IMR-90 (cell line): ENCODE measurements at regions not wholly inside any gene's neighbourhood (a gene's known extent, or its start where the extent isn't known, plus 50 kb on each side); places are given as distances from the start of the nearest gene placed in this dataset.

Source experiments
- ATAC-seq: fragments of 200-7000 bp; cut with Tn5 transposase; 2 replicates; pipeline ENCODE4 v1.9.1; 2020; ENCODE audit warnings: low read depth, mild to moderate bottlenecking, moderate library complexity
- BruUV-seq: library from RNA; stranded (reverse); fragments of 400-500 nt; replicated peaks from 2 replicates; lab custom pipeline; 2021; lab: Mats Ljungman, UMichigan
- CTCF ChIA-PET: fragments of 300-600 bp; formaldehyde crosslinking; extraction: SDS; loops from one replicate; lab custom pipeline; 2021; ENCODE audit warnings: antibody characterized with exemption; lab: Yijun Ruan, JAX
- POLR2A ChIA-PET: fragments of 300-600 bp; sonication (Branson Sonifier 250); formaldehyde crosslinking; loops from one replicate; lab custom pipeline; 2022; ENCODE audit warnings: antibody characterized with exemption; ENCODE audit not compliant: unreplicated experiment; lab: Charles Lee
- DNase-seq: peaks from one replicate; pipeline ENCODE4 v3.0.0; 2013
- H2AFZ ChIP-seq: replicated peaks from 2 replicates; pipeline ENCODE3; 2013; ENCODE audit warnings: low read length, mild to moderate bottlenecking; ENCODE audit not compliant: poor library complexity
- H2AK5ac ChIP-seq: 2 replicates; pipeline ENCODE4 v1.6.1; 2013; ENCODE audit warnings: low read depth, low read length, inconsistent platforms
- H2AK9ac ChIP-seq: replicated peaks from 2 replicates; pipeline ENCODE3; 2013; ENCODE audit warnings: mild to moderate bottlenecking, low read depth, low read length, moderate library complexity; ENCODE audit not compliant: poor library complexity
- H2BK120ac ChIP-seq: 2 replicates; pipeline ENCODE4 v1.6.1; 2013; ENCODE audit warnings: low read depth, low read length, inconsistent platforms
- H2BK15ac ChIP-seq: 3 replicates; pipeline ENCODE4 v1.6.1; 2013; ENCODE audit warnings: low read depth, low read length, inconsistent platforms
- H2BK20ac ChIP-seq: 2 replicates; pipeline ENCODE4 v1.6.1; 2013; ENCODE audit warnings: low read depth, mild to moderate bottlenecking, inconsistent platforms, low read length, moderate library complexity
- H2BK5ac ChIP-seq: 2 replicates; pipeline ENCODE4 v1.6.1; 2013; ENCODE audit warnings: mild to moderate bottlenecking, low read depth, low read length, inconsistent platforms; ENCODE audit not compliant: poor library complexity, severe bottlenecking
- H3K14ac ChIP-seq: replicated peaks from 2 replicates; pipeline ENCODE4 v1.6.1; 2013; ENCODE audit warnings: low read depth, low read length, inconsistent platforms
- H3K18ac ChIP-seq: 2 replicates; pipeline ENCODE4 v1.6.1; 2013; ENCODE audit warnings: low read depth, low read length, control low read depth
- H3K23ac ChIP-seq: 2 replicates; pipeline ENCODE4 v1.6.1; 2013; ENCODE audit warnings: low read depth, low read length, inconsistent platforms
- H3K27ac ChIP-seq: 2 replicates; pipeline ENCODE4 v1.5.1; 2013; ENCODE audit warnings: mild to moderate bottlenecking, control low read depth, low read length; ENCODE audit not compliant: insufficient read depth
- H3K27me3 ChIP-seq: 2 replicates; pipeline ENCODE4 v1.6.1; 2013; ENCODE audit warnings: low read length; ENCODE audit not compliant: control insufficient read depth, insufficient read depth
- H3K36me3 ChIP-seq: 2 replicates; pipeline ENCODE4 v1.6.1; 2013; ENCODE audit warnings: low read length, mixed read lengths; ENCODE audit not compliant: control insufficient read depth, insufficient read depth
- H3K4ac ChIP-seq: 2 replicates; pipeline ENCODE4 v1.6.1; 2013; ENCODE audit warnings: low read depth, low read length, inconsistent platforms
- H3K4me1 ChIP-seq: 2 replicates; pipeline ENCODE4 v1.6.1; 2013; ENCODE audit warnings: low read length, mixed read lengths; ENCODE audit not compliant: control insufficient read depth, insufficient read depth
- H3K4me2 ChIP-seq: 2 replicates; pipeline ENCODE4 v1.6.1; 2013; ENCODE audit warnings: low read depth, mild to moderate bottlenecking, control low read depth, low read length, moderate library complexity
- H3K4me3 ChIP-seq: 2 replicates; pipeline ENCODE4 v1.5.1; 2013; ENCODE audit warnings: low read depth, mild to moderate bottlenecking, control low read depth, low read length, moderate library complexity; ENCODE audit not compliant: insufficient read depth
- H3K56ac ChIP-seq: 2 replicates; pipeline ENCODE4 v1.6.1; 2013; ENCODE audit warnings: low read length, inconsistent platforms; ENCODE audit not compliant: insufficient read depth; ENCODE audit errors: extremely low read depth
- H3K79me1 ChIP-seq, 2 experiments: 2 replicates each; pipeline ENCODE4 v1.6.1; 2013; ENCODE audit warnings: low read length in 2 of 2, inconsistent platforms in 1 of 2, low read depth in 1 of 2
- H3K9ac ChIP-seq: 2 replicates; pipeline ENCODE4 v1.6.1; 2013; ENCODE audit warnings: low read depth, low read length, control low read depth
- H3K9me1 ChIP-seq: 2 replicates; pipeline ENCODE4 v1.6.1; 2013; ENCODE audit warnings: low read length, inconsistent platforms; ENCODE audit not compliant: insufficient read depth
- H3K9me3 ChIP-seq: 2 replicates; pipeline ENCODE4 v1.6.1; 2013; ENCODE audit warnings: low read length; ENCODE audit not compliant: control insufficient read depth, insufficient read depth
- H4K20me1 ChIP-seq: 2 replicates; pipeline ENCODE4 v1.6.1; 2013; ENCODE audit warnings: low read length, inconsistent platforms; ENCODE audit not compliant: insufficient read depth
- H4K5ac ChIP-seq: 2 replicates; pipeline ENCODE4 v1.6.1; 2013; ENCODE audit warnings: mild to moderate bottlenecking, low read depth, low read length, control low read depth
- H4K8ac ChIP-seq, 2 experiments: 2 replicates each; pipeline ENCODE4 v1.6.1; 2013; ENCODE audit warnings: low read depth in 2 of 2, low read length in 2 of 2, control low read depth in 1 of 2, inconsistent platforms in 1 of 2
- H4K91ac ChIP-seq: 2 replicates; pipeline ENCODE4 v1.6.1; 2013; ENCODE audit warnings: low read depth, low read length, inconsistent platforms; ENCODE audit not compliant: insufficient read depth
- BHLHE40 ChIP-seq: fragments of 150-350 bp; IDR thresholded peaks from 2 replicates; pipeline ENCODE4 v1.6.1; 2016; ENCODE audit warnings: mild to moderate bottlenecking, low read depth, low read length
- CEBPB ChIP-seq: IDR thresholded peaks from 2 replicates; pipeline ENCODE4 v1.6.1; 2012; ENCODE audit warnings: low read depth, low read length, improper control_type of control experiment
- CHD1 ChIP-seq: IDR thresholded peaks from 2 replicates; pipeline ENCODE4 v1.6.1; 2012; ENCODE audit warnings: low read depth, low read length, improper control_type of control experiment
- FOS ChIP-seq: fragments of 150-350 bp; IDR thresholded peaks from 2 replicates; pipeline ENCODE4 v1.6.1; 2016; ENCODE audit warnings: low read depth, low read length
- MAFK ChIP-seq: IDR thresholded peaks from 2 replicates; pipeline ENCODE4 v1.6.1; 2012; ENCODE audit warnings: low read depth, low read length, improper control_type of control experiment
- MAZ ChIP-seq: IDR thresholded peaks from 2 replicates; pipeline ENCODE4 v1.6.1; 2012; ENCODE audit warnings: low read depth, mild to moderate bottlenecking, low read length, improper control_type of control experiment, moderate library complexity, borderline replicate concordance
- MXI1 ChIP-seq: IDR thresholded peaks from 2 replicates; pipeline ENCODE4 v1.6.1; 2012; ENCODE audit warnings: low read depth, mild to moderate bottlenecking, low read length, moderate library complexity, borderline replicate concordance
- NFE2L2 ChIP-seq: fragments of 150-350 bp; IDR thresholded peaks from 2 replicates; pipeline ENCODE4 v1.6.1; 2016; ENCODE audit warnings: low read depth, mild to moderate bottlenecking, low read length
- POLR2A ChIP-seq: IDR thresholded peaks from 2 replicates; pipeline ENCODE4 v1.6.1; 2012; ENCODE audit warnings: mild to moderate bottlenecking, low read depth, low read length
- RAD21 ChIP-seq: IDR thresholded peaks from 2 replicates; pipeline ENCODE4 v1.6.1; 2012; ENCODE audit warnings: low read length, improper control_type of control experiment
- RFX5 ChIP-seq: IDR thresholded peaks from 2 replicates; pipeline ENCODE4 v1.8.0; 2012; ENCODE audit warnings: low read depth, mild to moderate bottlenecking, low read length, moderate library complexity
- SMC3 ChIP-seq: fragments of 150-350 bp; IDR thresholded peaks from 2 replicates; pipeline ENCODE4 v1.6.1; 2016; ENCODE audit warnings: low read depth, mild to moderate bottlenecking, antibody characterized with exemption, low read length, moderate library complexity
- WGBS, 2 experiments: methylation state at CpG; one replicate each; pipeline versions ENCODE4 v1.1.5 to v1.1.7; 2013; ENCODE audit warnings: missing lambda C conversion rate in 2 of 2; ENCODE audit not compliant: insufficient read length in 1 of 2; ENCODE audit errors: extremely low coverage in 2 of 2; 5-methylcytosine and 5-hydroxymethylcytosine counted together
- dilution Hi-C: fragments of 300-500 bp; cut with HindIII; formaldehyde crosslinking; loops from one replicate; pipeline ENCODE4 v1.14.3; 2018; ENCODE audit warnings: low sequenced_read_pairs; ENCODE audit not compliant: unreplicated experiment
- in situ Hi-C: fragments of 300-500 bp; cut with MboI; formaldehyde crosslinking; loops from 3 replicates; pipeline ENCODE4 v1.14.3; 2019; ENCODE audit warnings: low sequenced_read_pairs, inconsistent platforms, mixed read lengths
- intact Hi-C: fragments of 100-400 bp; cut with micrococcal nuclease; formaldehyde crosslinking; loops from 2 replicates; pipeline ENCODE4 v1.10.0; 2022
- TF ChIP-seq, protein P1 (sequence below): conservative IDR thresholded peaks from 2 replicates; pipeline ENCODE4 v1.5.1; 2012; ENCODE audit warnings: mild to moderate bottlenecking, low read depth, low read length, improper control_type of control experiment
- TF ChIP-seq, protein P2 (sequence below): fragments of 150-350 bp; IDR thresholded peaks from 2 replicates; pipeline ENCODE4 v1.6.1; 2016; ENCODE audit warnings: low read depth, mild to moderate bottlenecking, low read length, moderate library complexity, borderline replicate concordance

DNA sequence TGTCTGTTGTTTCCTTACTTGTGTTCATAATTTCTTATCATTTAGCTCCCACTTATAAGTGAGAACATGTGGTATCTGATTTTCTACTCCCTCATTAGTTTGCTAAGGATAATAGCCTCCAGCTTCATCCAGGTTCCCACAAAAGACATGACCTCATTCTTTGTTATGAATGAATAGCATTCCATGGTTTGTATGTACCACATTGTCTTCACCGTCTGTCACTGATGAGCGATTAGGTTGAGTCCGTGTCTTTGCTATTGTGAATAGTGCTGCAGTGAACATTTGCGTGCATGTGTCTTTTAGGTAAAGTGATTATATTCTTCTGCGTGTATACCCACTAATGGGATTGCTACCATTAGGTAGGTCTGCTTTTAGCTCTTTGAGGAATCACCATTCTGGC, 624.3 kb upstream of the EPHA5 start:
- no peak overlapping the region for H3K14ac ChIP-seq
- ChIA-PET POLR2A (no interaction called here), CTCF (no interaction called here)
- no peak overlapping the region for H3K27ac ChIP-seq
- TF ChIP-seq CHD1 (no peak), POLR2A (no peak), RFX5 (no peak), CEBPB (no peak), MAZ (no peak), BHLHE40 (no peak), SMC3 (no peak), MAFK (no peak), MXI1 (no peak), FOS (no peak), RAD21 (no peak), NFE2L2 (no peak)
- TF ChIP-seq, protein P1, sequence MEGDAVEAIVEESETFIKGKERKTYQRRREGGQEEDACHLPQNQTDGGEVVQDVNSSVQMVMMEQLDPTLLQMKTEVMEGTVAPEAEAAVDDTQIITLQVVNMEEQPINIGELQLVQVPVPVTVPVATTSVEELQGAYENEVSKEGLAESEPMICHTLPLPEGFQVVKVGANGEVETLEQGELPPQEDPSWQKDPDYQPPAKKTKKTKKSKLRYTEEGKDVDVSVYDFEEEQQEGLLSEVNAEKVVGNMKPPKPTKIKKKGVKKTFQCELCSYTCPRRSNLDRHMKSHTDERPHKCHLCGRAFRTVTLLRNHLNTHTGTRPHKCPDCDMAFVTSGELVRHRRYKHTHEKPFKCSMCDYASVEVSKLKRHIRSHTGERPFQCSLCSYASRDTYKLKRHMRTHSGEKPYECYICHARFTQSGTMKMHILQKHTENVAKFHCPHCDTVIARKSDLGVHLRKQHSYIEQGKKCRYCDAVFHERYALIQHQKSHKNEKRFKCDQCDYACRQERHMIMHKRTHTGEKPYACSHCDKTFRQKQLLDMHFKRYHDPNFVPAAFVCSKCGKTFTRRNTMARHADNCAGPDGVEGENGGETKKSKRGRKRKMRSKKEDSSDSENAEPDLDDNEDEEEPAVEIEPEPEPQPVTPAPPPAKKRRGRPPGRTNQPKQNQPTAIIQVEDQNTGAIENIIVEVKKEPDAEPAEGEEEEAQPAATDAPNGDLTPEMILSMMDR, result no peak
- TF ChIP-seq, protein P2, sequence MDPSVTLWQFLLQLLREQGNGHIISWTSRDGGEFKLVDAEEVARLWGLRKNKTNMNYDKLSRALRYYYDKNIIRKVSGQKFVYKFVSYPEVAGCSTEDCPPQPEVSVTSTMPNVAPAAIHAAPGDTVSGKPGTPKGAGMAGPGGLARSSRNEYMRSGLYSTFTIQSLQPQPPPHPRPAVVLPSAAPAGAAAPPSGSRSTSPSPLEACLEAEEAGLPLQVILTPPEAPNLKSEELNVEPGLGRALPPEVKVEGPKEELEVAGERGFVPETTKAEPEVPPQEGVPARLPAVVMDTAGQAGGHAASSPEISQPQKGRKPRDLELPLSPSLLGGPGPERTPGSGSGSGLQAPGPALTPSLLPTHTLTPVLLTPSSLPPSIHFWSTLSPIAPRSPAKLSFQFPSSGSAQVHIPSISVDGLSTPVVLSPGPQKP, result no peak
- H3K79me1 ChIP-seq, result no peaks in the 10 kb centered on the region
- H4K5ac ChIP-seq, result no peak overlapping the region
- DNase-seq (no peak), ATAC-seq (no peak)
- no peak overlapping the region for H2BK15ac ChIP-seq
- no peak overlapping the region for H2AK5ac ChIP-seq
- H4K91ac ChIP-seq, result no peak overlapping the region
- H3K18ac ChIP-seq, result no peak overlapping the region
- no peak overlapping the region for H2BK20ac ChIP-seq
- no peak overlapping the region for H3K56ac ChIP-seq
- no peaks in the 10 kb centered on the region for H3K27me3 ChIP-seq
- H2BK120ac ChIP-seq, result no peak overlapping the region
- H3K9me1 ChIP-seq, result no peaks in the 10 kb centered on the region
- H3K4ac ChIP-seq, result no peak overlapping the region
- no peak overlapping the region for H2AFZ ChIP-seq
- H2AK9ac ChIP-seq, result no peak overlapping the region
- no TSS peak for BruUV-seq
- intact Hi-C loops (no loop called here), dilution Hi-C loops (no loop called here), in situ Hi-C loops (no loop called here)
- no peak overlapping the region for H3K4me3 ChIP-seq
- no peak overlapping the region for H3K4me2 ChIP-seq
- no peak overlapping the region for H3K9ac ChIP-seq
- H4K8ac ChIP-seq, result no peak overlapping the region
- H4K20me1 ChIP-seq, result no peaks in the 10 kb centered on the region
- no peaks in the 10 kb centered on the region for H3K36me3 ChIP-seq
- 90% methylated on average over 2 of the region's 5 CpGs; no CpG with 5 or more reads in 1 of the 2 experiments for WGBS, 2 experiments
- H3K4me1 ChIP-seq, result no peaks in the 10 kb centered on the region
- no peaks in the 10 kb centered on the region; the same call in 1 of the 2 replicates for H3K9me3 ChIP-seq
- no peak overlapping the region for H2BK5ac ChIP-seq
- no peak overlapping the region for H3K23ac ChIP-seq
